ENCODE measurements at regions not wholly inside any gene's neighbourhood (a gene's known extent, or its start where the extent isn't known, plus 50 kb on each side); places are given as distances from the start of the nearest gene placed in this dataset.

DNA sequence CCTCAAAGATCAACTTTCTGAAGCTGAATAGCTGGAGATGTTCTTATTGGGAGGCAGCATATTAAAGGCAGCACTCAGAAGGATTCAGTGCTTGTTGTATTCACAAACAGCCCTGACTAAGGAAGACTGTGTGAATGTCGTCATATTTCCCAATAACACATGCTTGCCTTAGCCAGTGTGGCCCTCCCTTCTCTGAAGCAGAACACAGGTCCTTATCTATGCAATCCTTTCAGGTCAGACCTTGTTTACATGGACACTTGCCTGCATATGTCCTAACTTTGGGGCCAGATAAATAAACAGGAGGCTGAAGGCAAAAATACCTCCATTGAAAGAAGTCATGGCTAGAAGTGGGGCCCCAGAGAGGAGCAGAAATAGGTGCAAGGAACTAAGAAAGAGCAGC, 97.2 kb downstream of the SLC4A3 start:
- TF ChIP-seq CTCF (IDR thresholded peaks at IDR 0.05) (no peak), POLR2A (IDR thresholded peaks at IDR 0.05) (no peak)

Data from thyroid gland (tissue), 4 donors.